ENCODE measurements at regions not wholly inside any gene's neighbourhood (a gene's known extent, or its start where the extent isn't known, plus 50 kb on each side); places are given as distances from the start of the nearest gene placed in this dataset.

DNA sequence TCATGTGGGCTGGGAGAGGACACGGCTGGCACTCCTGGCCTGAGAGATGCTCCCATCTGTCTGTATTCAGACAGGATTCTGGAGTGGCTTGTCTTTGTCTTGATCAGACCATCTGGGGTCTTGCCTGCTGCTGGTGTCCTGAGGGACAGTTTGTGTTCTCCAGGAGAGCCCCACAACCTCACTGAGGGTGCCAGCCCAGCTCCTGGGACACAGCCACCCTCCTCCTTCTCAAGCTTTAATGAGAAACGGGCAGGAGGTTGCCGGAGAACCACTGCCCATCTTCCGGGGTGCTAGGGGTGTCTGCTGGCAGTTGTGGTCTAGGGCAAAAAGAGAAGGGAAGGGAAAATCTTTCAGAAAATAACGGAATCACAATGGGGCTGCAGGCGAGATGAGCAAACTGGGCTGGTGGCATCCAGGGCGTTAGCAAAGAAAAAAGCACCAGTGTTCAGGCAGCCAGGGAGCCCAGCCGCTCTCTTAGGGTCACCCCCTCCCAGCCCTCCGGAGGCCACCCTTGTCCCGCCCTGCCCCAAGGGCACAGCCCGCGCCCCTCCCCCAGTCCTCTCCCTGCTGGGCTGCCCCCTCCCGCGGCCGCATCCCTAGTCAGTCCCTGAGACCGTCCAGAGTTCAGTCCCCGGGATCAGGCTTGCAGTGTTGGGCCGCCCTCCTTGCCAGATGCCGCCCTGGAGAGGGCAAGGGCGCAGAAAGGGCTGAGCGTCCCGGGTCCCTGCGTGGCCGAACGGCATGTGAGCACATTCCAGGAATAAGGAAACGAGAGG is 824.7 kb downstream of the KCNJ18 start:
- TF ChIP-seq CTCF (IDR thresholded peaks at IDR 0.05): no peak
- Mint-ChIP-seq H3K27ac (no peak overlapping the region), H3K9me3 (peaks cover 20 to 62% (median 40%) of the 10 kb centered on the region in 7 donors), H3K36me3 (no peaks in the 10 kb centered on the region), H3K4me3 (no peak overlapping the region), H3K4me1 (no peaks in the 10 kb centered on the region), H3K27me3 (ENCODE audit: low read depth in 3 of 3) (peaks cover 0 to 2% (median 0%) of the 10 kb centered on the region in 3 donors)
- Histone ChIP-seq H3K36me3 (replicated peaks in 1 of 2; ENCODE audit: control insufficient read depth in 1 of 2, insufficient read depth in 2 of 2, low read length in 2 of 2) (no peaks in the 10 kb centered on the region), H3K4me1 (ENCODE audit: control insufficient read depth in 1 of 2, insufficient read depth in 2 of 2, low read length in 2 of 2) (no peaks in the 10 kb centered on the region), H3K27me3 (ENCODE audit: control insufficient read depth in 2 of 2, insufficient read depth in 2 of 2, low read length in 2 of 2) (no peaks in the 10 kb centered on the region), H3K4me2 (replicated peaks; ENCODE audit: extremely low read depth, low read length, poor library complexity, severe bottlenecking) (no peak overlapping the region), H3K27ac (ENCODE audit: low read depth in 1 of 2, low read length in 2 of 2) (no peak overlapping the region), H3K9ac (ENCODE audit: insufficient read depth, low read length, poor library complexity, severe bottlenecking) (no peak overlapping the region), H3K79me2 (ENCODE audit: insufficient read depth, low read length) (no peaks in the 10 kb centered on the region), H3K4me3 (replicated peaks in 1 of 3; ENCODE audit: low read depth in 2 of 3, low read length in 3 of 3) (no peak overlapping the region), H2AFZ (ENCODE audit: insufficient read depth, low read depth, low read length, poor library complexity, severe bottlenecking) (no peak overlapping the region), H4K20me1 (ENCODE audit: insufficient read depth, low read length) (no peaks in the 10 kb centered on the region), H3K9me3 (replicated peaks in 1 of 2; ENCODE audit: control insufficient read depth in 1 of 2, insufficient read depth in 1 of 2, low read length in 2 of 2) (peaks cover 50 to 51% of the 10 kb centered on the region in 2 donors)
- intact Hi-C loops (cut with micrococcal nuclease): no loop called here
- DNase-seq: no peak
- 66% methylated on average over 21 of the region's 26 CpGs for WGBS (ENCODE audit: insufficient coverage)

DNA sequence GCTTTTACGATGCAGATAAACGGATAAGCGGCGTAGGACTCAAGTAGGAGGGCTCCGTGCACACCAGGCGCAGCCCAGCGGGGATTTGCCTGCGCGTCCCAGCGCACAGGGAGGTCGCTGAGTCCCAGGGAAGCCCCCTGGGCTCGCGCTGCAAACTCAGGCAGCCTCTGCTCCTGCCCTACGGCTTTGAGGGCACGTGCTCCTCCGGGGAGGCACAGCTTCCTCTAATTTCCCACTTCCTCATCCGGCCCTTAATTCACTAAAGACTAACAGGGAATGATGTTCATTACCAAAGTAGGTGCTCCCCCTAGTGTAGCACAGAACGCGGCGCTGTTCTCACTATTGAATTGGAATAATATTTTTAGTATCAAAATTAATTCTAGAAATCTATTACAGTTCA is 825.4 kb downstream of the KCNJ18 start:
- Histone ChIP-seq H3K27ac (ENCODE audit: low read depth in 1 of 2, low read length in 2 of 2) (no peak overlapping the region), H3K4me1 (ENCODE audit: control insufficient read depth in 1 of 2, insufficient read depth in 2 of 2, low read length in 2 of 2) (no peaks in the 10 kb centered on the region), H3K79me2 (ENCODE audit: insufficient read depth, low read length) (no peaks in the 10 kb centered on the region), H3K36me3 (replicated peaks in 1 of 2; ENCODE audit: control insufficient read depth in 1 of 2, insufficient read depth in 2 of 2, low read length in 2 of 2) (no peaks in the 10 kb centered on the region), H2AFZ (ENCODE audit: insufficient read depth, low read depth, low read length, poor library complexity, severe bottlenecking) (no peak overlapping the region), H3K9me3 (replicated peaks in 1 of 2; ENCODE audit: control insufficient read depth in 1 of 2, insufficient read depth in 1 of 2, low read length in 2 of 2) (peaks cover 44 to 45% of the 10 kb centered on the region in 2 donors), H3K4me3 (replicated peaks in 1 of 3; ENCODE audit: low read depth in 2 of 3, low read length in 3 of 3) (no peak overlapping the region), H3K27me3 (ENCODE audit: control insufficient read depth in 2 of 2, insufficient read depth in 2 of 2, low read length in 2 of 2) (no peaks in the 10 kb centered on the region), H3K4me2 (replicated peaks; ENCODE audit: extremely low read depth, low read length, poor library complexity, severe bottlenecking) (no peak overlapping the region), H3K9ac (ENCODE audit: insufficient read depth, low read length, poor library complexity, severe bottlenecking) (no peak overlapping the region), H4K20me1 (ENCODE audit: insufficient read depth, low read length) (no peaks in the 10 kb centered on the region)
- H3K36me3 Mint-ChIP-seq: no peaks in the 10 kb centered on the region
- 53% methylated on average over 15 of the region's 20 CpGs for WGBS (ENCODE audit: insufficient coverage)
- no peaks in the 10 kb centered on the region for H3K4me1 Mint-ChIP-seq
- peaks cover 0 to 2% (median 0%) of the 10 kb centered on the region in 3 donors for H3K27me3 Mint-ChIP-seq (ENCODE audit: low read depth in 3 of 3)
- intact Hi-C loops (cut with micrococcal nuclease): no loop called here
- H3K9me3 Mint-ChIP-seq: peaks cover 19 to 55% (median 34%) of the 10 kb centered on the region in 7 donors
- TF ChIP-seq CTCF (IDR thresholded peaks at IDR 0.05): no peak
- DNase-seq: no peak
- no peak overlapping the region for H3K4me3 Mint-ChIP-seq
- no peak overlapping the region for H3K27ac Mint-ChIP-seq

Measured in CD14-positive monocyte (primary cell).